Ureter (tissue), 1 donor: ENCODE measurements at regions not wholly inside any gene's neighbourhood (a gene's known extent, or its start where the extent isn't known, plus 50 kb on each side); places are given as distances from the start of the nearest gene placed in this dataset.
"Not testable (repeated sequence)": the region's sequence is repeated elsewhere in the genome, so short reads cannot be mapped to it uniquely, and the experiment has no call there.

Experiments
- DNase-seq: peaks from one replicate; pipeline ENCODE4 v3.0.0-alpha.2; 2020; ENCODE audit warnings: low spot score
- donor health status: DM: yes; HTN: yes; CAD: no.

- no peak for DNase-seq
Observed at GRCh38 chr6:153424719-153425400, 293.8 kb upstream of the RGS17 start.

- DNase-seq, result no peak
Observed at GRCh38 chr6:153412519-153412918, 281.4 kb upstream of the RGS17 start.

GRCh38 chr6:153411070-153411648 is 280.1 kb upstream of the RGS17 start:
- no peak for DNase-seq

GRCh38 chr6:153405931-153406330 is 274.8 kb upstream of the RGS17 start:
- no peak for DNase-seq

- DNase-seq, result no peak
Observed at GRCh38 chr6:153401751-153402150, 270.7 kb upstream of the RGS17 start.

GRCh38 chr6:153392156-153392555 is 261.1 kb upstream of the RGS17 start:
- DNase-seq, result no peak

GRCh38 chr6:153373869-153374268 is 242.8 kb upstream of the RGS17 start:
- no peak for DNase-seq

- no peak for DNase-seq
Observed at GRCh38 chr6:153368131-153368530, 237.0 kb upstream of the RGS17 start.

GRCh38 chr6:153367021-153367420 is 235.9 kb upstream of the RGS17 start:
- no peak for DNase-seq

GRCh38 chr6:153357391-153357790 is 226.3 kb upstream of the RGS17 start:
- DNase-seq, result no peak

- no peak for DNase-seq
Observed at GRCh38 chr6:153340568-153340967, 209.5 kb upstream of the RGS17 start.

GRCh38 chr6:153334121-153334520 is 203.0 kb upstream of the RGS17 start:
- DNase-seq, result no peak

GRCh38 chr6:153331221-153331620 is 200.1 kb upstream of the RGS17 start:
- DNase-seq, result not testable (repeated sequence)

- DNase-seq, result peak; percentile 59
Observed at GRCh38 chr6:153328194-153328593, 197.1 kb upstream of the RGS17 start.

- DNase-seq, result no peak
Observed at GRCh38 chr6:153325661-153326060, 194.6 kb upstream of the RGS17 start.

- DNase-seq, result peak; percentile 67
Observed at GRCh38 chr6:153312634-153313033, 181.6 kb upstream of the RGS17 start.

- no peak for DNase-seq
Observed at GRCh38 chr6:153309651-153310050, 178.6 kb upstream of the RGS17 start.

- no peak for DNase-seq
Observed at GRCh38 chr6:153302133-153302532, 171.1 kb upstream of the RGS17 start.

- DNase-seq, result no peak
Observed at GRCh38 chr6:153301602-153302001, 170.5 kb upstream of the RGS17 start.

GRCh38 chr6:153282456-153282855 is 151.4 kb upstream of the RGS17 start:
- DNase-seq, result not testable (repeated sequence)

GRCh38 chr6:153275997-153276396 is 144.9 kb upstream of the RGS17 start:
- DNase-seq, result no peak

GRCh38 chr6:153272201-153272980 is 141.3 kb upstream of the RGS17 start:
- no peak for DNase-seq

GRCh38 chr6:153263489-153263888 is 132.4 kb upstream of the RGS17 start:
- no peak for DNase-seq
